HCT116 (cell line): ENCODE measurements at regions not wholly inside any gene's neighbourhood (a gene's known extent, or its start where the extent isn't known, plus 50 kb on each side); places are given as distances from the start of the nearest gene placed in this dataset.

Source experiments
- ATAC-seq: fragments of 200-7000 bp; cut with Tn5 transposase; 2 replicates; pipeline ENCODE4 v1.9.1; 2020; ENCODE audit warnings: mild to moderate bottlenecking, moderate library complexity
- BruUV-seq: library from RNA; stranded (reverse); fragments of 400-500 nt; replicated peaks from 2 replicates; lab custom pipeline; 2021; lab: Mats Ljungman, UMichigan
- CTCF ChIA-PET: fragments of 300-600 bp; sonication (Branson Sonifier 250); formaldehyde crosslinking; loops from one replicate; lab custom pipeline; 2021; ENCODE audit warnings: antibody characterized with exemption; lab: Charles Lee
- POLR2A ChIA-PET: fragments of 300-600, 350-600 bp; sonication (Branson Sonifier 250); formaldehyde crosslinking; loops from one replicate; lab custom pipeline; 2021; ENCODE audit warnings: antibody characterized with exemption; lab: Charles Lee
- RAD21 ChIA-PET, 2 experiments: fragments of 300-600 bp; sonication (Branson Sonifier 250); formaldehyde crosslinking; loops; one replicate each; lab custom pipeline; 2023; ENCODE audit warnings: low total read pairs in 2 of 2; ENCODE audit not compliant: uncharacterized antibody in 2 of 2, unreplicated experiment in 2 of 2, low non-redundant PET in 1 of 2; lab: Charles Lee
- DNase-seq: peaks from one replicate; pipeline ENCODE4 v3.0.0-alpha.2; 2010; ENCODE audit warnings: low read depth, low spot score
- H2AFZ ChIP-seq: fragments of 200-600 bp; shearing (Covaris generic), sonication (generic); 2 replicates; pipeline ENCODE4 v1.6.1; 2017; ENCODE audit warnings: low read depth, mixed run types, mixed read lengths, antibody characterized with exemption, low read length; ENCODE audit not compliant: poor library complexity, severe bottlenecking
- H3K27ac ChIP-seq: 2 replicates; pipeline ENCODE4 v1.5.1; 2012; ENCODE audit warnings: low read depth, low read length
- H3K27me3 ChIP-seq: fragments of 200-600 bp; sonication (generic); 2 replicates; pipeline ENCODE4 v1.6.1; 2016; ENCODE audit warnings: mixed run types, low read length, mixed read lengths; ENCODE audit not compliant: insufficient read depth
- H3K36me3 ChIP-seq, 2 experiments: fragments of 200-500 bp in 1 of 2; fragments of 200-600 bp in 1 of 2; sonication (Bioruptor generic) in 1 of 2; sonication (generic) in 1 of 2; 2 replicates each; pipeline versions ENCODE4 v1.5.1 to v1.6.1; 2014 to 2016; ENCODE audit warnings: low read length in 2 of 2, inconsistent platforms in 1 of 2, mixed read lengths in 1 of 2, mixed run types in 1 of 2; ENCODE audit not compliant: insufficient read depth in 2 of 2, control insufficient read depth in 1 of 2
- H3K4me1 ChIP-seq, 2 experiments: fragments of 200-600 bp in 1 of 2; sonication (generic) in 1 of 2; 2 replicates each; pipeline versions ENCODE4 v1.5.1 to v1.6.1; 2012 to 2017; ENCODE audit warnings: low read length in 2 of 2, inconsistent platforms in 1 of 2, mild to moderate bottlenecking in 1 of 2, mixed read lengths in 1 of 2, mixed run types in 1 of 2, moderate library complexity in 1 of 2; ENCODE audit not compliant: insufficient read depth in 2 of 2, control insufficient read depth in 1 of 2
- H3K4me2 ChIP-seq: fragments of 200-600 bp; sonication (generic); 2 replicates; pipeline ENCODE4 v1.6.1; 2017; ENCODE audit warnings: mixed run types, low read length, mixed read lengths
- H3K4me3 ChIP-seq, 2 experiments: fragments of 200-600 bp in 1 of 2; sonication (generic) in 1 of 2; replicated peaks in 1 of 2; 2 replicates each; pipeline ENCODE4 v1.5.1; 2011 to 2016; ENCODE audit warnings: low read length in 2 of 2, control low read depth in 1 of 2, low read depth in 1 of 2, mild to moderate bottlenecking in 1 of 2, mixed read lengths in 1 of 2, mixed run types in 1 of 2
- H3K79me2 ChIP-seq: fragments of 200-600 bp; sonication (generic); 2 replicates; pipeline ENCODE4 v1.6.1; 2017; ENCODE audit warnings: mild to moderate bottlenecking, mixed run types, low read length, moderate library complexity, mixed read lengths; ENCODE audit not compliant: insufficient read depth
- H3K9ac ChIP-seq: fragments of 200-600 bp; sonication (generic); 2 replicates; pipeline ENCODE4 v1.6.1; 2016; ENCODE audit warnings: low read length, mixed read lengths
- H3K9me2 ChIP-seq: fragments of 200-600 bp; sonication (generic), shearing (Covaris generic); 2 replicates; pipeline ENCODE4 v1.6.1; 2017; ENCODE audit warnings: mixed run types, mild to moderate bottlenecking, moderate library complexity; ENCODE audit not compliant: insufficient read depth
- H3K9me3 ChIP-seq, 2 experiments: fragments of 200-500 bp in 1 of 2; fragments of 200-600 bp in 1 of 2; sonication (Bioruptor generic) in 1 of 2; sonication (generic) in 1 of 2; 2 replicates each; pipeline ENCODE4 v1.6.1; 2014 to 2017; ENCODE audit warnings: low read length in 2 of 2, mixed read lengths in 2 of 2, inconsistent platforms in 1 of 2, low read depth in 1 of 2, mild to moderate bottlenecking in 1 of 2, mixed run types in 1 of 2, moderate library complexity in 1 of 2; ENCODE audit not compliant: control insufficient read depth in 1 of 2, insufficient read depth in 1 of 2
- H4K20me1 ChIP-seq: fragments of 200-600 bp; sonication (generic), shearing (Covaris generic); 2 replicates; pipeline ENCODE4 v1.6.1; 2017; ENCODE audit warnings: mixed run types, mild to moderate bottlenecking, moderate library complexity; ENCODE audit not compliant: insufficient read depth
- CTCF ChIP-seq, 3 experiments: fragments of 200-600 bp in 1 of 3; sonication (generic) in 1 of 3; IDR thresholded peaks in 2 of 3; conservative IDR thresholded peaks in 1 of 3; 2 replicates each; pipeline ENCODE4 v1.5.1; 2012 to 2017; ENCODE audit warnings: low read depth in 2 of 3, low read length in 2 of 3, antibody characterized with exemption in 1 of 3, borderline replicate concordance in 1 of 3, control low read depth in 1 of 3, mild to moderate bottlenecking in 1 of 3, mixed read lengths in 1 of 3, mixed run types in 1 of 3, moderate library complexity in 1 of 3; ENCODE audit not compliant: insufficient read depth in 1 of 3
- EGR1 ChIP-seq: IDR thresholded peaks from 2 replicates; pipeline ENCODE4 v1.6.1; 2012; ENCODE audit warnings: low read depth
- FOSL1 ChIP-seq: IDR thresholded peaks from 2 replicates; pipeline ENCODE4 v1.6.1; 2012; ENCODE audit warnings: low read depth
- MAX ChIP-seq: IDR thresholded peaks from 2 replicates; pipeline ENCODE4 v1.6.1; 2012
- POLR2AphosphoS5 ChIP-seq: IDR thresholded peaks from 2 replicates; pipeline ENCODE4 v1.6.1; 2011; ENCODE audit warnings: mild to moderate bottlenecking, low read depth, low read length, moderate library complexity
- SIN3A ChIP-seq: IDR thresholded peaks from 2 replicates; pipeline ENCODE4 v1.6.1; 2012; ENCODE audit warnings: low read depth
- SRF ChIP-seq: IDR thresholded peaks from 2 replicates; pipeline ENCODE4 v1.6.1; 2012; ENCODE audit warnings: low read depth
- YY1 ChIP-seq: IDR thresholded peaks from 2 replicates; pipeline ENCODE4 v1.6.1; 2011; ENCODE audit warnings: low read length, low read depth, moderate library complexity, mild to moderate bottlenecking; ENCODE audit not compliant: insufficient replicate concordance; ENCODE audit errors: extremely low read depth
- ZBTB33 ChIP-seq: IDR thresholded peaks from 2 replicates; pipeline ENCODE4 v1.6.1; 2011; ENCODE audit warnings: mild to moderate bottlenecking, low read length, moderate library complexity; ENCODE audit not compliant: insufficient replicate concordance; ENCODE audit errors: extremely low read depth
- intact Hi-C: fragments of 100-400 bp; cut with micrococcal nuclease; formaldehyde crosslinking; loops from 2 replicates; pipeline ENCODE4 v1.10.0; 2022

- H3K9me2 ChIP-seq: no peaks in the 10 kb centered on the region
- no peak for TF ChIP-seq SRF
- TF ChIP-seq ZBTB33: no peak
- no peak for TF ChIP-seq EGR1
- TF ChIP-seq MAX: no peak
- no peak for TF ChIP-seq SIN3A
- TF ChIP-seq POLR2AphosphoS5: no peak
- no peak for TF ChIP-seq FOSL1
- TF ChIP-seq YY1: no peak
- no peak for TF ChIP-seq CTCF (IDR thresholded peaks at IDR 0.05 in 2 of 3, conservative IDR thresholded peaks at IDR 0.05 in 1 of 3; ENCODE audit: borderline replicate concordance in 1 of 3, insufficient read depth in 1 of 3, low read depth in 2 of 3, low read length in 2 of 3)
- no peak overlapping the region for H3K4me3 ChIP-seq
- no TSS peak for BruUV-seq
- ChIA-PET RAD21 (no interaction called here), POLR2A (no interaction called here), CTCF (no interaction called here)
- no peaks in the 10 kb centered on the region for H4K20me1 ChIP-seq
- H3K9me3 ChIP-seq: no peaks in the 10 kb centered on the region
- H3K27ac ChIP-seq: no peak overlapping the region
- no peak overlapping the region for H3K9ac ChIP-seq
- no peaks in the 10 kb centered on the region for H3K27me3 ChIP-seq
- H2AFZ ChIP-seq: no peak overlapping the region
- no peaks in the 10 kb centered on the region for H3K79me2 ChIP-seq
- intact Hi-C loops: no loop called here
- no peak overlapping the region for H3K4me2 ChIP-seq
- DNase-seq: no peak
- no peaks in the 10 kb centered on the region for H3K4me1 ChIP-seq
- H3K36me3 ChIP-seq: no peaks in the 10 kb centered on the region
- no peak for ATAC-seq
These were observed 314.2 kb upstream of the LRP1B start for GRCh38 chr2:142445023-142445422.
